Iris pigment epithelial cell (primary cell): ENCODE measurements at regions not wholly inside any gene's neighbourhood (a gene's known extent, or its start where the extent isn't known, plus 50 kb on each side); places are given as distances from the start of the nearest gene placed in this dataset.
A peak's percentile ranks its signal among the peaks of the same experiment; 100 is the strongest.
"Not testable (repeated sequence)": the region's sequence is repeated elsewhere in the genome, so short reads cannot be mapped to it uniquely, and the experiment has no call there.

ENCODE experiments used
- DNase-seq: peaks from one replicate; pipeline ENCODE4 v3.0.0-alpha.2; 2011; ENCODE audit warnings: low read depth

DNA sequence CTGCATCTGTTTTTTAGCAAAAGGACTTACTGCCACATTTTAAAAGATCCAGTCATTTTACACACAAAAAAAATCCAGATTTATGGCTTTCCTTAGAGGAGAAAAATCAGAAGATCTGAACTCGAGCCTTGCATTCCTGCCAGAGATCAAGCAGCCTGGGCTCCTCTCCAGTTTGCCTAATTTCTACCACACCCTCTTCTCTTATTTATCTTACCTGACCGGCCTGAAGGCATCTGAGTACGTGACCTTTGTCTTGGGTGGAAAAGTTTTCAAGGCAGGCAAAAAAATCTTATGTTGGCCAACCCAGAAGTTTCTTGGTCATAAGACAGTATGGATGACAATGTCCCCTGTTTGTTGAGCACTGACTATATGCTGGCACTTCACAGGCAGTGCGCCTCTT lies 60.3 kb downstream of the CHRD start:
- no peak for DNase-seq

DNA sequence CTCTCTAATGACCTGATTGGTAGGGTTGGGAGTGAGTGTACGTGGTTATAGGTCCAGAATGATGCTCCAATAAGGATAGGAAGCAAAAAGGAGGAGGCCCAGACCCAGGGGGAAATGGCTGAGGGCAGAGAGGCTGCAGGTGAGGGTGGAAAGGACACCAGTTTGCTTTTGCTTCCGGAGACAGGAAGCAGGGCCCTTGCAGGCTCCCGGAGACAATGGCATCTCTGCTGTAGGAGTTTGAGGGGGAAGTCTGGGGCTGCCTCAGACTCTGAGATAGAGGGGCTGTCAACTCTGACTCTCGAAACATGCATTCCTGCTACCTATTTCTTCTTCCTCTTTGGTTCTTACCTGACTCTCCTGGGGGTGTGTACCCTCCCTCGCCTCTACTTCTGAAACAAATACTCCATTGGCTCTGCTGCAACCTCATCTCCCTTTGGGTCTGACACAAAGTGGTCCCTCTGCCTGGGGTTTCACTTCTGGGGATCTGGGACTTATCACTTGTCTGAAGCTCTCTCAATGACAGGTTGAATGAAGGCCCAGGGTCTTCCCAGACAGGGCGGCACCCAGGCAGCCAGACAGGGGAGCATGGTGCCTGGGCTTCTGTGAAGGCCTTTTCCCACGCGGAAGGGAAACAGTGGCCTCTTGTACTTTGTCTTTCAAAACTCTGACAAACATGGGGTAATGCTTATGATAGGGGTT lies 61.5 kb downstream of the CHRD start:
- DNase-seq, result no peak

- no peak for DNase-seq
Measured at GRCh38 chr3:184443364-184443763, 63.5 kb downstream of the CHRD start.

DNA sequence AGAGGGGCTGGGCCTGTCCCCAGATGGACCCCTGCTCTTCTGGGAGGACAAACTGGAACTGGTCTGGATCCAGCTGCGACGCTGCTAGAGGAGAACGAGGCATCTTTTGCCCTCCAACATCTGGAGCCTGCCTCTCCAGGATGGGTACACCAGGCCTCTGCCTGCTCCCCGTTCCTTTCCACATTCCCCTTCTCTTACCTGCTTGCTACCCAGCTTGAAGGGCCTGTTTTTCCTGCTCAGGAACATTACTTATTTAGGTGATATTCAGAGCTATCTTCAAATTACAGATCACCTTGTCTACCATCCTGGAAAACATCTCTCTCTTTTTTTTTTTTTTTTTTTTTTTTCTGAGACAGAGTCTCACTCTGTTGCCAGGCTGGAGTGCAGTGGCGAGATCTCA lies 64.0 kb downstream of the CHRD start:
- no peak for DNase-seq

- DNase-seq, result peak; percentile 81
Measured at GRCh38 chr3:184448321-184449160, 68.7 kb downstream of the CHRD start.

DNA sequence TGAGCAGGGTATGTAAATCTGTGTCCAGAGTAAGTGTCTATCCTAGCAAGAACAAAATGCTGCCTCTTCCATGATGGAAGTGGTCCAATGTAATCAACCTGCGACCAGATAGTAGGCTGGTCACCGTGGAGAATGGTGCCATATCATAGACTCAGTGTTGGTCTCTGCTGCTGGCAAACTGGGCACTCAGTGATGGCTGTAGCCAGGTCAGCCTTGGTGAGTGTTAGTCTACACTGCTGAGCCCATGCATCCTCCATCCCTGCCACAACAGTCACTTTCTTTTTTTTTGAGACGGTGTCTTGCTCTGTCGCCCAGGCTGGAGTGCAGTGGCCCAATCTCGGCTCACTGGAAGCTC lies 69.3 kb downstream of the CHRD start:
- no peak for DNase-seq

DNA sequence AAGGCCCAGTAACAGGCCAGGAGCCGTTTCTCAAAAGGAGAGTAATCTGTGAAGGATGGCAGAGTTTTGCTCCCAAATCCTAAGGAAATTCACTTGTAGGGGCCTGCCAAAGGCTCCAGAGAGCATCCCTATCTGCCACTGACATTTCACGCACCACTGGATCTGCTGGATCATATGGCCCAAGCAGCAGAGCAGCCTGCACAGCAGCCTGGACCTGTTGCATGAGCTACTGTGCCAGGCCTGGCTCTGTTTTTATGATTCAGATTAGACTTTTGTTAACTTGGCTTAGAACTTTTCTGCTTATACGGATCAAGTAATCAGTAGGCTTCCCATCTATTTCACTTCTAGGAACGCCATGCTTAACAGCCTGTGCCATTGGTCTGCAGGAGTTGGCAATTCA lies 70.7 kb downstream of the CHRD start:
- no peak for DNase-seq

DNA sequence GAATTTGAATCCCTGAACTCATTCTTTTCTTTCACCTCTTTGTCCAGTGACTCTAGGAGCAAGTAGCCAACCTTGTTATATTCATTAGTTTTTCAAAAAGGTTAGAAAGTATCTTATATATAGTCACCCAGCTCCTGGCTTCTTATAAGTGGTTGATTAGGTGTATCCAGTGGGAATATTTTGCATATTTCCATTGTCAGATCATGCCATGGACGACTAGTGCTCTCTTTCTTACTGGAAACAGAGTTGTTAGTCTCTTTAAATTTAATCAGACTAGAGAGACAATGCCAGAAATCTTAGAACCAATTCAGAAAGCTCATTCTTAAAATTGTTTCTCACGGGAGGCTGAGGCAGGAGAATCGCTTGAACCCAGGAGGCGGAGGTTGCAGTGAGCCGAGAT lies 73.4 kb downstream of the CHRD start:
- no peak for DNase-seq

- no peak for DNase-seq
Measured at GRCh38 chr3:184455991-184456390, 76.1 kb downstream of the CHRD start.

GRCh38 chr3:184456476-184456875 lies 76.6 kb downstream of the CHRD start:
- no peak for DNase-seq

DNA sequence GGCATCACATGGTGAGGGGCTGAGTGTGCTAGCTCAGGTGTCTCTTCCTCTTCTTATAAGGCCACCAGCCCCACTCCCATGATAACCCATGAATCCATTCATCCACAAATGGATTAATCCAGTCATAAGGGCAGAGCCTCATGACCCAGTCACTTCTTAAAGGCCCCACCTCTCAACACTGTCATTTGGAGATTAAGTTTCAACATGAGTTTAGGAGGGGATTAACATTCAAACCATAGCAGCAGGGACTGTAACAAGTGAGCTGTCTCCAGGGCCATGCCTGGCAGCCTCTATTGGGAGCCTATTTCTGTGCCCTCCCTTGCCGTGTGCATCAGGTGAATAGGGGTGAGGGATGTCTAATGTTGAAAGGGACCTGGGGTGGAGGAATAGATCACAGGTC lies 77.5 kb downstream of the CHRD start:
- DNase-seq, result no peak

DNA sequence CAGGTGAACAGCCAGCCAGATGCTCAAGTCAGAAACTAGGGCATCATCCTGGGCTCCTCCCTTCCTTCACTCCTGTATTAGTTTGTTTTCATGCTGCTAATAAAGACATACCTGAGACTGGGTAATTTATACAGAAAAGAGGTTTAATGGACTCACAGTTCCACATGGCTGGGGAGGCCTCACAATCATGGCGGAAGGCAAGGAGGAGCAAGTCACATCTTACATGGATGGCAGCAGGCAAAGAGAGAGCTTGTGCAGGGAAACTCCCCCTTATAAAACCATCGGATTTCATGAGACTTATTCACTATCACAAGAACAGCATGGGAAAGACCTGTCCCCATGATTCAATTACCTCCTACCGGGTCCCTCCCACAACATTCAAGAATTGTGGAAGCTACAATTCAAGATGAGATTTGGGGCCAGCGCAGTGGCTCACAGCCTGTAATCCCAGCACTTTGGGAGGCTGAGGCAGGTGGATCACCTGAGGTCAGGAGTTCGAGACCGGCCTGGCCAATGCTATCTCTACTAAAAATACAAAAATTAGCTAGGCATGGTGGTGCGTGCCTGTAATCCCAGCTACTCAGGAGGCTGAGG lies 78.0 kb downstream of the CHRD start:
- not testable (repeated sequence) for DNase-seq

DNA sequence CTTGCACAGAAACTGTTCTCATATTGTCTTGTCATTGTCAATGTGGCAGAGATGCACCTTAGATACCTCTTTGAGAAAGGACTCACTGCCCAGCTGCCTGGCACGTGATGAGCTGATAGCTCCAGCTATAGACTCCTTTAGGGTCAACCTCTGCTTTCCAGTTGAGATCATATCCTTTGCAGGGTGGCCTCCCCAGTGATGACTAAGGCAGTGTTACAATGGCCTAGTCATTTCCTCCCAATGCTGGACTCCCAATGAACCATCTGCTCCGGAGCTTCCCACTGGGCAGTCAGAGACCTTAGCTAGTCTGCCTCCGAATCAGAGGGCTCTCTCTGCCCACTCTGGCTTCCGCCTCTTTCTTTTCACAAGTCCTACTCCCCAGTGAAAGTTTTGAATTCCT lies 79.5 kb downstream of the CHRD start:
- peak; percentile 71 for DNase-seq

- no peak for DNase-seq
Measured at GRCh38 chr3:184460276-184460675, 80.4 kb downstream of the CHRD start.

- DNase-seq, result no peak
Measured at GRCh38 chr3:184461219-184461618, 81.4 kb downstream of the CHRD start.

GRCh38 chr3:184465883-184466412 lies 86.1 kb downstream of the CHRD start:
- no peak for DNase-seq

DNA sequence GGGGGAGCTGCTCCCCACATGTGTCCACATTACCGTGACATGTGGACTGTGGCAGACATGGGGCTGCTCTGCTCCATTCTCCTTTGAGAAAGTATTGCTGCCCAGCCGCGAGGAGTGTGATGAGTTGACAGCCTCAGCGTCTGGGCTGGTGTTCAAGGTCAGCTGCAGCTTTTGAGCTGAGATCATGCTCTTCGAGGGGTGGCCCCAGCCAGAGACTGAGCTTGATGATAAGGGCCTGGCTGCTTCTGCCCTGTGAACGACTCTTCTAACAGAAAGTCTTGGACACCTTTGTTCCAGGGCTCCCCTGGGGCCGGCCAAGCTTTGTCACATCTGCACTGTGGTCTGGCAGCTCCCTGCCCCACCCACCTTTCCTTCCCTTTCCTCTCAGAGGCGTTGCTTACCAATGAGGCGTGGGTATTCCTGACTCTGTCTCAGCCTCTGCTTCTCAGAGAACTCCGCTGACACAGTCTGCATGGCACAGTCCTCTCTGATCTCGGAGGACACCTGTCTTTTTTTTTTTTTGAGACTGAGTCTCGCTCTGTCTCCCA lies 86.6 kb downstream of the CHRD start:
- peak; percentile 46 for DNase-seq

- no peak for DNase-seq
Measured at GRCh38 chr3:184467171-184467570, 87.3 kb downstream of the CHRD start.

DNA sequence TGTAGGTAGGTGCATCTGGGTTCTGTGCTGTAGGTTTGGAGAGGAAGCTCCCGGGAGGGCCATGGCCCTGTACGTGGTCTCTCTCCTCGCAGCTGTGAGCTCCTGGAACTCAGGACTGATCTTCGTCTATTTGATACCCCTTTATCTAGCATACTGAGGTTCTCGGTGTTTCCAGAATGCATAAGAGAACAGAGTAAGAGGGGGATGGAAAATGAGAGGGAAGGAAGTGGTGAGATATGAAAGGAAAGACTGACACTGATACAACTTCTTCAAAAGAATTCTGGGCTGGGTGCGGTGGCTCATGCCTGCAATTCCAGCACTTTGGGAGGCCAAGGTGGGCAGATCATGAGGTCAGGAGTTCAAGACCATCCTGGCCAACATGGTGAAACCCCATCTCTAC lies 90.7 kb downstream of the CHRD start:
- DNase-seq, result no peak

DNA sequence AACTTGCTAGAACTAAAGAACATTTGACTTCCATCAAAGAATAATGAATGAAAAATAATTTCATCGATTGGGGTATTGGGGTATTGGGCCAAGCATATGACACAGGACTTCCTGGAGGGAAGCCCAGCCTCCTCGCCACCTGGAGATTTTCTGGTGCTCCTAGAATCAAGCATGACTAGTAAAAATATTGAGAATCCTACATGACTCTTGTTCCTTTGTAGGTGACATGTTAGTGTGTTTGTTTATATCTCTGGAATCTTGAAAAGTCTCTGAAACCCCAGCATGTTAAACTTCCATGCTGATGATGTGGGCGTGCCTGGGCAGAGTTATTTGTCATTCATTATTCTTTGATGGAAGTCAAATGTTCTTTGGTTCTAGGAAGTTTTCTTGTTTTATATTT lies 90.1 kb upstream of the EPHB3 start:
- DNase-seq, result no peak

GRCh38 chr3:184472723-184473428 lies 88.7 kb upstream of the EPHB3 start:
- no peak for DNase-seq

GRCh38 chr3:184474897-184475296 lies 86.7 kb upstream of the EPHB3 start:
- DNase-seq, result no peak
